ENCODE measurements at regions not wholly inside any gene's neighbourhood (a gene's known extent, or its start where the extent isn't known, plus 50 kb on each side); places are given as distances from the start of the nearest gene placed in this dataset.
"Not testable (repeated sequence)": the region's sequence is repeated elsewhere in the genome, so short reads cannot be mapped to it uniquely, and the experiment has no call there.

DNA sequence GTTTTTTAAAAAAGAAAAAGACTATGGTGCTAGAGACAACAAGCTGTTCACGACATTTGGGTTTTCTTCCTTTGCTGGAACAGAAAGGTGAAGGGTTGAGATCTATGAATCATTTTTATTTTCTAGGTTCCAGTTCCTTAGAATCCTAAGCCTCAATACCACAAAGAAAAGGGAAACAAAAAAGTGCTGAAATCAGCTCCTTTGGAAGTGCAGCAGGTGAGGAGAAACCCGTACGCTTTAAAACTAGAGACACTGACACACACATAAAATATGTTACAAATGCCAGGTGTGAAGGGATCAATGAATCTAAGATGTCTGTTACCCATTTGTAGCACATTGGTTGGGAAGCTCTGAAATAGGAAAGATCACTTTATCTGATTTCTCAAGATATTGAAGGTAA, 125.2 kb downstream of the AREG start (continued):
- no peak for TF ChIP-seq GLI4 (tag by site-specific recombination; IDR thresholded peaks at IDR 0.05)
- TF ChIP-seq, protein P1, sequence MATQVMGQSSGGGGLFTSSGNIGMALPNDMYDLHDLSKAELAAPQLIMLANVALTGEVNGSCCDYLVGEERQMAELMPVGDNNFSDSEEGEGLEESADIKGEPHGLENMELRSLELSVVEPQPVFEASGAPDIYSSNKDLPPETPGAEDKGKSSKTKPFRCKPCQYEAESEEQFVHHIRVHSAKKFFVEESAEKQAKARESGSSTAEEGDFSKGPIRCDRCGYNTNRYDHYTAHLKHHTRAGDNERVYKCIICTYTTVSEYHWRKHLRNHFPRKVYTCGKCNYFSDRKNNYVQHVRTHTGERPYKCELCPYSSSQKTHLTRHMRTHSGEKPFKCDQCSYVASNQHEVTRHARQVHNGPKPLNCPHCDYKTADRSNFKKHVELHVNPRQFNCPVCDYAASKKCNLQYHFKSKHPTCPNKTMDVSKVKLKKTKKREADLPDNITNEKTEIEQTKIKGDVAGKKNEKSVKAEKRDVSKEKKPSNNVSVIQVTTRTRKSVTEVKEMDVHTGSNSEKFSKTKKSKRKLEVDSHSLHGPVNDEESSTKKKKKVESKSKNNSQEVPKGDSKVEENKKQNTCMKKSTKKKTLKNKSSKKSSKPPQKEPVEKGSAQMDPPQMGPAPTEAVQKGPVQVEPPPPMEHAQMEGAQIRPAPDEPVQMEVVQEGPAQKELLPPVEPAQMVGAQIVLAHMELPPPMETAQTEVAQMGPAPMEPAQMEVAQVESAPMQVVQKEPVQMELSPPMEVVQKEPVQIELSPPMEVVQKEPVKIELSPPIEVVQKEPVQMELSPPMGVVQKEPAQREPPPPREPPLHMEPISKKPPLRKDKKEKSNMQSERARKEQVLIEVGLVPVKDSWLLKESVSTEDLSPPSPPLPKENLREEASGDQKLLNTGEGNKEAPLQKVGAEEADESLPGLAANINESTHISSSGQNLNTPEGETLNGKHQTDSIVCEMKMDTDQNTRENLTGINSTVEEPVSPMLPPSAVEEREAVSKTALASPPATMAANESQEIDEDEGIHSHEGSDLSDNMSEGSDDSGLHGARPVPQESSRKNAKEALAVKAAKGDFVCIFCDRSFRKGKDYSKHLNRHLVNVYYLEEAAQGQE (tag by site-specific recombination; IDR thresholded peaks at IDR 0.05), result no peak

DNA sequence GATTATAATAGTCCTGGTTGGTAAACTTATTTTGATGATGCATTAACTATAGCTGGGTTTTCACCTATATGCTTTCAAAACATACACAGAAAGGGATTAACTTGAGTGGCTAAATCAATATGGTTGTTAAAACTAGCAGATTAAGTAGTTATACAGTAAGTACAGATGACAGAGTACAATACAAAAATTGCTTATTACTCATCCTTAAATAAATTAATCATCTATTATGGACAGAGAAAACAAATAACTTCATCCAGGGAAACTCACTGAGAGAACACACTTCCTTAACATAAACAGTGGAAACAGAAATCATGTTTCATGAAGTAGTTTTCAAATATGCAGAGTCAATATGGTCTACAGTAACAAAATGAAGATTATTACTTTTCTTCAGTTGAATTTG, 133.4 kb downstream of the AREG start:
- H3K4me1 ChIP-seq (ENCODE audit: control insufficient read depth, insufficient read depth, low read length), result no peaks in the 10 kb centered on the region
- ChIA-PET POLR2A (no interaction called here), CTCF (no interaction called here)
- no peak overlapping the region for H3K4me3 ChIP-seq (ENCODE audit: low read depth, low read length)
- H3K36me3 ChIP-seq (ENCODE audit: control insufficient read depth in 2 of 2, insufficient read depth in 1 of 2, low read length in 2 of 2), result no peaks in the 10 kb centered on the region
- H3K27ac ChIP-seq (ENCODE audit: extremely low read depth, low read depth, low read length), result no peak overlapping the region
- TF ChIP-seq ZNF214 (tag by site-specific recombination; IDR thresholded peaks at IDR 0.05; ENCODE audit: borderline replicate concordance) (no peak), ZNF394 (tag by site-specific recombination; IDR thresholded peaks at IDR 0.05; ENCODE audit: borderline replicate concordance) (no peak), ZNF132 (tag by site-specific recombination; IDR thresholded peaks at IDR 0.05; ENCODE audit: borderline replicate concordance) (no peak), ZFP69B (tag by site-specific recombination; IDR thresholded peaks at IDR 0.05) (no peak), MEIS1 (CRISPR knock-in tag; IDR thresholded peaks at IDR 0.05; ENCODE audit: borderline replicate concordance) (no peak), ZNF664 (tag by site-specific recombination; IDR thresholded peaks at IDR 0.05) (no peak), ZNF24 (tag by site-specific recombination; IDR thresholded peaks at IDR 0.05) (no peak), ZBTB1 (tag by site-specific recombination; IDR thresholded peaks at IDR 0.05) (no peak), ZNF571 (tag by site-specific recombination; IDR thresholded peaks at IDR 0.05) (no peak), OSR2 (tag by site-specific recombination; IDR thresholded peaks at IDR 0.05) (no peak), ZNF76 (tag by site-specific recombination; IDR thresholded peaks at IDR 0.05; ENCODE audit: borderline replicate concordance, low read depth) (no peak), ZNF610 (tag by site-specific recombination; IDR thresholded peaks at IDR 0.05; ENCODE audit: borderline replicate concordance) (no peak), KLF8 (tag by site-specific recombination; IDR thresholded peaks at IDR 0.05) (no peak), ZNF19 (tag by site-specific recombination; IDR thresholded peaks at IDR 0.05; ENCODE audit: low read depth) (no peak)
- TF ChIP-seq, protein P2, sequence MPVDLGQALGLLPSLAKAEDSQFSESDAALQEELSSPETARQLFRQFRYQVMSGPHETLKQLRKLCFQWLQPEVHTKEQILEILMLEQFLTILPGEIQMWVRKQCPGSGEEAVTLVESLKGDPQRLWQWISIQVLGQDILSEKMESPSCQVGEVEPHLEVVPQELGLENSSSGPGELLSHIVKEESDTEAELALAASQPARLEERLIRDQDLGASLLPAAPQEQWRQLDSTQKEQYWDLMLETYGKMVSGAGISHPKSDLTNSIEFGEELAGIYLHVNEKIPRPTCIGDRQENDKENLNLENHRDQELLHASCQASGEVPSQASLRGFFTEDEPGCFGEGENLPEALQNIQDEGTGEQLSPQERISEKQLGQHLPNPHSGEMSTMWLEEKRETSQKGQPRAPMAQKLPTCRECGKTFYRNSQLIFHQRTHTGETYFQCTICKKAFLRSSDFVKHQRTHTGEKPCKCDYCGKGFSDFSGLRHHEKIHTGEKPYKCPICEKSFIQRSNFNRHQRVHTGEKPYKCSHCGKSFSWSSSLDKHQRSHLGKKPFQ (tag by site-specific recombination; IDR thresholded peaks at IDR 0.05), result no peak
- TF ChIP-seq, protein P3, sequence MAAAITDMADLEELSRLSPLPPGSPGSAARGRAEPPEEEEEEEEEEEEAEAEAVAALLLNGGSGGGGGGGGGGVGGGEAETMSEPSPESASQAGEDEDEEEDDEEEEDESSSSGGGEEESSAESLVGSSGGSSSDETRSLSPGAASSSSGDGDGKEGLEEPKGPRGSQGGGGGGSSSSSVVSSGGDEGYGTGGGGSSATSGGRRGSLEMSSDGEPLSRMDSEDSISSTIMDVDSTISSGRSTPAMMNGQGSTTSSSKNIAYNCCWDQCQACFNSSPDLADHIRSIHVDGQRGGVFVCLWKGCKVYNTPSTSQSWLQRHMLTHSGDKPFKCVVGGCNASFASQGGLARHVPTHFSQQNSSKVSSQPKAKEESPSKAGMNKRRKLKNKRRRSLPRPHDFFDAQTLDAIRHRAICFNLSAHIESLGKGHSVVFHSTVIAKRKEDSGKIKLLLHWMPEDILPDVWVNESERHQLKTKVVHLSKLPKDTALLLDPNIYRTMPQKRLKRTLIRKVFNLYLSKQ (tag by site-specific recombination; IDR thresholded peaks at IDR 0.05; ENCODE audit: borderline replicate concordance), result no peak
- no peaks in the 10 kb centered on the region for H3K9me3 ChIP-seq (ENCODE audit: control insufficient read depth, insufficient read depth, low read depth, low read length)

DNA sequence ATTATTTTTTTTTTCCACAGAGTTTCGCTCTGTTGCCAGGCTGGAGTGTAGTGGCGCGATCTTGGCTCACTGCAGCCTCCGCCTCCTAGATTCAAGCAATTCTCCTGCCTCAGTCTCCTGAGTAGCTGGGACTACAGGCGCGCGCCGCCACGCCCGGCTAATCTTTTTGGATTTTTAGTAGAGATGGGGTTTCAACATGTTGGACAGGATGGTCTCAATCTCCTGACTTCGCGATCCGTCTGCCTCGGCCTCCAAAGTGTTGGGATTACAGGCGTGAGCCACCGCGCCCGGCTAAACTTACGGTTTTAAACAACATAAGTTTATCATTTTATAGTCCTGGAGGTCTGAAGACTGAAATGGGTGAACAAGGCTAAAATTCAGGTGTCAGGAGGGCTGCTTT, 133.9 kb downstream of the AREG start:
- H3K36me3 ChIP-seq (ENCODE audit: control insufficient read depth in 2 of 2, insufficient read depth in 1 of 2, low read length in 2 of 2); POLR2A ChIA-PET; H3K4me1 ChIP-seq (ENCODE audit: control insufficient read depth, insufficient read depth, low read length); H3K4me3 ChIP-seq (ENCODE audit: low read depth, low read length); H3K27ac ChIP-seq (ENCODE audit: extremely low read depth, low read depth, low read length); H3K9me3 ChIP-seq (ENCODE audit: control insufficient read depth, insufficient read depth, low read depth, low read length): not testable (repeated sequence)
- CTCF ChIA-PET, result interaction anchor here (0.6 kb wide), 2 partner anchors 74 to 296 kb away, joined by 3 to 5 read pairs; no protein-coding TSS in a partner anchor
